Fibroblast of skin of right biceps (primary cell): ENCODE measurements at regions not wholly inside any gene's neighbourhood (a gene's known extent, or its start where the extent isn't known, plus 50 kb on each side); places are given as distances from the start of the nearest gene placed in this dataset.
"Not testable (repeated sequence)": the region's sequence is repeated elsewhere in the genome, so short reads cannot be mapped to it uniquely, and the experiment has no call there.

Source experiments
- DNase-seq: peaks from one replicate; pipeline ENCODE4 v3.0.0-alpha.2; 2013

- DNase-seq = not testable (repeated sequence)
These were observed 189.9 kb downstream of the LMLN start for GRCh38 chr3:198149904-198150303.

- DNase-seq = not testable (repeated sequence)
These were observed 191.8 kb downstream of the LMLN start for GRCh38 chr3:198151867-198152266.

GRCh38 chr3:198155771-198156170 is 195.8 kb downstream of the LMLN start:
- DNase-seq = not testable (repeated sequence)

GRCh38 chr3:198157231-198157868 is 197.3 kb downstream of the LMLN start:
- DNase-seq = not testable (repeated sequence)

- not testable (repeated sequence) for DNase-seq
These were observed 198.0 kb downstream of the LMLN start for GRCh38 chr3:198158007-198158406.

GRCh38 chr3:198167339-198168039 is 207.5 kb downstream of the LMLN start:
- peak; percentile 30 for DNase-seq

- peak; percentile 50 for DNase-seq
These were observed 210.8 kb downstream of the LMLN start for GRCh38 chr3:198170781-198171180.

GRCh38 chr3:198173080-198173479 is 213.1 kb downstream of the LMLN start:
- not testable (repeated sequence) for DNase-seq

- DNase-seq = not testable (repeated sequence)
These were observed 214.0 kb downstream of the LMLN start for GRCh38 chr3:198173929-198174574.
